ENCODE measurements at regions not wholly inside any gene's neighbourhood (a gene's known extent, or its start where the extent isn't known, plus 50 kb on each side); places are given as distances from the start of the nearest gene placed in this dataset.

GRCh38 chr11:103651341-103651998 lies 385.0 kb upstream of the DDI1 start:
- no peak for TF ChIP-seq POLR2A (IDR thresholded peaks at IDR 0.05)
- no peak for TF ChIP-seq CTCF (IDR thresholded peaks at IDR 0.05)

GRCh38 chr11:103652013-103652412 lies 384.4 kb upstream of the DDI1 start:
- intact Hi-C loops (cut with DNase I; ENCODE audit: low total_unique reads) = no loop called here
- TF ChIP-seq POLR2A (IDR thresholded peaks at IDR 0.05) (no peak), CTCF (IDR thresholded peaks at IDR 0.05) (no peak)
- WGBS, 2 donors = 55 to 62% methylated on average over 1 of the region's 1 CpG
- no peak overlapping the region for H3K4me3 ChIP-seq (ENCODE audit: low read depth, poor library complexity, severe bottlenecking)
- no peak for DNase-seq (ENCODE audit: low spot score in 2 of 2)

More at GRCh38 chr11:103651341-103651998, 385.0 kb upstream of the DDI1 start:
- intact Hi-C loops (cut with DNase I; ENCODE audit: low total_unique reads) = no loop called here
- WGBS, 2 donors = 90 to 94% methylated on average over 5 of the region's 5 CpGs
- no peak for DNase-seq (ENCODE audit: low spot score in 2 of 2)
- no peak overlapping the region for H3K4me3 ChIP-seq (ENCODE audit: low read depth, poor library complexity, severe bottlenecking)

GRCh38 chr11:103656382-103656781 lies 380.1 kb upstream of the DDI1 start:
- TF ChIP-seq CTCF (IDR thresholded peaks at IDR 0.05) = no peak
- TF ChIP-seq POLR2A (IDR thresholded peaks at IDR 0.05) = no peak
- no peak for DNase-seq (ENCODE audit: low spot score in 2 of 2)
- 94 to 98% methylated on average over 3 of the region's 3 CpGs for WGBS, 2 donors
- intact Hi-C loops (cut with DNase I; ENCODE audit: low total_unique reads) = no loop called here
- H3K4me3 ChIP-seq (ENCODE audit: low read depth, poor library complexity, severe bottlenecking) = no peak overlapping the region

GRCh38 chr11:103659206-103659618 lies 377.2 kb upstream of the DDI1 start:
- no peak overlapping the region for H3K4me3 ChIP-seq (ENCODE audit: low read depth, poor library complexity, severe bottlenecking)
- no peak for TF ChIP-seq CTCF (IDR thresholded peaks at IDR 0.05)
- no peak for TF ChIP-seq POLR2A (IDR thresholded peaks at IDR 0.05)
- DNase-seq (ENCODE audit: low spot score in 2 of 2) = no peak
- intact Hi-C loops (cut with DNase I; ENCODE audit: low total_unique reads) = no loop called here

- DNase-seq (ENCODE audit: low spot score in 2 of 2) = no peak
- intact Hi-C loops (cut with DNase I; ENCODE audit: low total_unique reads) = no loop called here
- no peak overlapping the region for H3K4me3 ChIP-seq (ENCODE audit: low read depth, poor library complexity, severe bottlenecking)
- TF ChIP-seq POLR2A (IDR thresholded peaks at IDR 0.05) (no peak), CTCF (IDR thresholded peaks at IDR 0.05) (no peak)
Measured at GRCh38 chr11:103659743-103660142, 376.7 kb upstream of the DDI1 start.

GRCh38 chr11:103661185-103661584 lies 375.3 kb upstream of the DDI1 start:
- intact Hi-C loops (cut with DNase I; ENCODE audit: low total_unique reads) = no loop called here
- TF ChIP-seq POLR2A (IDR thresholded peaks at IDR 0.05) (no peak), CTCF (IDR thresholded peaks at IDR 0.05) (no peak)
- H3K4me3 ChIP-seq (ENCODE audit: low read depth, poor library complexity, severe bottlenecking) = no peak overlapping the region
- no peak for DNase-seq (ENCODE audit: low spot score in 2 of 2)

All from lower leg skin (tissue), 4 donors.